ENCODE measurements at regions not wholly inside any gene's neighbourhood (a gene's known extent, or its start where the extent isn't known, plus 50 kb on each side); places are given as distances from the start of the nearest gene placed in this dataset.

DNA sequence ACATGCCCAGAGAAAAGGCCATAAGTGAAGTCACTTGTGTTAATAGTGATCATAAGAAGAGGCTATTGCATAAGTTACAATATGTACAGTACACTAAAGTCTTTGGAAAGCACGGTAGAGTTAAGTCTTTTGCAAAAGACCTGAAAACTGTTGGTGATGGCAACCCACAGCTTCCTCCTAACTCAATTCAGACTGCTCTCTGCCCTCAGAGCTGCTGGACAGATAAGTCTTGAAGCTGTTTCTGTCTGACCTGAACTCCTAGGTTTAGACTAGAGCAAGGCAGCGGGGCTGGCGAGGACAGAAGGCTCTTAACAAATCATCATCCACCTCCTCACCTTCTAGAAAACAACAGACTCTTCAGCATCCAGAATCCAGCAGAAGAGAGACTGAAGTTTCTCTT, 125.4 kb downstream of the CD24 start:
- no peak overlapping the region for H3K4me2 ChIP-seq
- TF ChIP-seq FOXM1 (IDR thresholded peaks at IDR 0.05; ENCODE audit: low read depth) (no peak), TAF1 (IDR thresholded peaks at IDR 0.05; ENCODE audit: borderline replicate concordance, low read depth, low read length) (no peak), MEF2A (IDR thresholded peaks at IDR 0.05; ENCODE audit: borderline replicate concordance, low read depth) (no peak)
- H3K36me3 ChIP-seq (replicated peaks in 1 of 2; ENCODE audit: control insufficient read depth in 1 of 2, insufficient read depth in 2 of 2, low read length in 1 of 2): no peaks in the 10 kb centered on the region
- DNase-seq: no peak
- ChIA-PET CTCF (no interaction called here), POLR2A (no interaction called here)
- H3K4me1 ChIP-seq (ENCODE audit: control insufficient read depth in 1 of 2, insufficient read depth in 2 of 2, low read depth in 1 of 2, low read length in 1 of 2): no peaks in the 10 kb centered on the region
- no peaks in the 10 kb centered on the region for H4K20me1 ChIP-seq (ENCODE audit: insufficient read depth)
- no peak overlapping the region for H3K4me3 ChIP-seq (ENCODE audit: low read depth in 2 of 2, low read length in 1 of 2)
- no peaks in the 10 kb centered on the region for H3K79me2 ChIP-seq (ENCODE audit: insufficient read depth)
- no peak overlapping the region for H3K27ac ChIP-seq (ENCODE audit: low read depth in 2 of 2, low read length in 1 of 2)
- H3K9me2 ChIP-seq: no peaks in the 10 kb centered on the region
- no peaks in the 10 kb centered on the region for H3K27me3 ChIP-seq (ENCODE audit: insufficient read depth)
- no peak overlapping the region for H3K9ac ChIP-seq
- H3K9me3 ChIP-seq: no peaks in the 10 kb centered on the region
- no peak overlapping the region for H2AFZ ChIP-seq (ENCODE audit: low read depth)
- no peaks in the 10 kb centered on the region for H3F3A ChIP-seq (replicated peaks; ENCODE audit: insufficient read depth)
- 19% methylated on average over 3 of the region's 3 CpGs for WGBS (ENCODE audit: low lambda C conversion rate)

DNA sequence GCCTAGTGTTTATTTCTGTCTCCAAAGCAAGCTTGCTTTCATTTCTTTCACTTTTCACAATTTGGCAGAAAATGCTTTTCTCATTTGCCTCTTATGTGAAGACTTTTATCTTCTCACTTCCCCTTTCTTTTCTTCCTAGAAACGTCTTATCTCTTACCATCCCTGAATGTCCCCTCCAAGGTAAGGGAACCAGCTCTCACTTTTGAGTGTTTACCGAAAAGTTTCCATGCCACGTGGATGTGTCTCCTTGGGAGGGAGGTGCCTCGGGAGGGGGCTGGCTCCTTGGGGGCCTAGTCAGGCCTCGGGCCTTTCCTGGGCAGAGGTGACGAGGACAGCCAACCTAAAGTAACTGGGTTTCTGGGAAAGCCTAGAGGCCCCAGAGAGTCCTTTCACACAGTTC, 127.4 kb downstream of the CD24 start:
- Histone ChIP-seq H3K9me3 (no peaks in the 10 kb centered on the region), H3K4me3 (ENCODE audit: low read depth in 2 of 2, low read length in 1 of 2) (no peak overlapping the region), H2AFZ (ENCODE audit: low read depth) (no peak overlapping the region), H3K9ac (no peak overlapping the region), H3K4me1 (ENCODE audit: control insufficient read depth in 1 of 2, insufficient read depth in 2 of 2, low read depth in 1 of 2, low read length in 1 of 2) (no peaks in the 10 kb centered on the region), H3K36me3 (replicated peaks in 1 of 2; ENCODE audit: control insufficient read depth in 1 of 2, insufficient read depth in 2 of 2, low read length in 1 of 2) (no peaks in the 10 kb centered on the region), H3K9me2 (no peaks in the 10 kb centered on the region), H4K20me1 (ENCODE audit: insufficient read depth) (no peaks in the 10 kb centered on the region), H3K4me2 (no peak overlapping the region), H3K27me3 (ENCODE audit: insufficient read depth) (no peaks in the 10 kb centered on the region), H3K79me2 (ENCODE audit: insufficient read depth) (no peaks in the 10 kb centered on the region), H3F3A (replicated peaks; ENCODE audit: insufficient read depth) (no peaks in the 10 kb centered on the region), H3K27ac (ENCODE audit: low read depth in 2 of 2, low read length in 1 of 2) (no peak overlapping the region)
- WGBS (ENCODE audit: low lambda C conversion rate): 38% methylated on average over 6 of the region's 6 CpGs
- POLR2A ChIA-PET: no interaction called here
- no peak for DNase-seq
- CTCF ChIA-PET: no interaction called here
- TF ChIP-seq SMC3 (IDR thresholded peaks at IDR 0.05; ENCODE audit: low read depth, low read length) (no peak), USF2 (IDR thresholded peaks at IDR 0.05; ENCODE audit: borderline replicate concordance, low read depth, low read length) (no peak), MAX (IDR thresholded peaks at IDR 0.05; ENCODE audit: low read depth) (no peak), PBX3 (IDR thresholded peaks at IDR 0.05) (no peak), POLR2AphosphoS5 (IDR thresholded peaks at IDR 0.05; ENCODE audit: low read depth, low read length) (no peak)

- ChIA-PET POLR2A (no interaction called here), CTCF (no interaction called here)
- no peak overlapping the region for H2AFZ ChIP-seq (ENCODE audit: low read depth)
- no peaks in the 10 kb centered on the region for H3K9me2 ChIP-seq
- no peak for DNase-seq
- H3K27me3 ChIP-seq (ENCODE audit: insufficient read depth): no peaks in the 10 kb centered on the region
- H3K9me3 ChIP-seq: no peaks in the 10 kb centered on the region
- no peaks in the 10 kb centered on the region for H3F3A ChIP-seq (replicated peaks; ENCODE audit: insufficient read depth)
- H3K36me3 ChIP-seq (replicated peaks in 1 of 2; ENCODE audit: control insufficient read depth in 1 of 2, insufficient read depth in 2 of 2, low read length in 1 of 2): no peaks in the 10 kb centered on the region
- no peaks in the 10 kb centered on the region for H3K79me2 ChIP-seq (ENCODE audit: insufficient read depth)
- no peaks in the 10 kb centered on the region for H4K20me1 ChIP-seq (ENCODE audit: insufficient read depth)
- no peak overlapping the region for H3K27ac ChIP-seq (ENCODE audit: low read depth in 2 of 2, low read length in 1 of 2)
- no peak overlapping the region for H3K4me3 ChIP-seq (ENCODE audit: low read depth in 2 of 2, low read length in 1 of 2)
- H3K9ac ChIP-seq: no peak overlapping the region
- H3K4me1 ChIP-seq (ENCODE audit: control insufficient read depth in 1 of 2, insufficient read depth in 2 of 2, low read depth in 1 of 2, low read length in 1 of 2): no peaks in the 10 kb centered on the region
- H3K4me2 ChIP-seq: no peak overlapping the region
- TF ChIP-seq SIN3A (IDR thresholded peaks at IDR 0.05; ENCODE audit: borderline replicate concordance, low read depth, low read length): no peak
- TF ChIP-seq MAX (IDR thresholded peaks at IDR 0.05; ENCODE audit: low read depth): no peak
- no peak for TF ChIP-seq FOXM1 (IDR thresholded peaks at IDR 0.05; ENCODE audit: low read depth)
- no peak for TF ChIP-seq MXI1 (IDR thresholded peaks at IDR 0.05; ENCODE audit: low read depth, low read length)
- TF ChIP-seq RXRA (IDR thresholded peaks at IDR 0.05; ENCODE audit: borderline replicate concordance, low read depth): no peak
- no peak for TF ChIP-seq TEAD4 (IDR thresholded peaks at IDR 0.05; ENCODE audit: borderline replicate concordance, insufficient read depth)
- no peak for TF ChIP-seq FOSL2 (IDR thresholded peaks at IDR 0.05; ENCODE audit: borderline replicate concordance, low read depth)
- TF ChIP-seq, protein P1, sequence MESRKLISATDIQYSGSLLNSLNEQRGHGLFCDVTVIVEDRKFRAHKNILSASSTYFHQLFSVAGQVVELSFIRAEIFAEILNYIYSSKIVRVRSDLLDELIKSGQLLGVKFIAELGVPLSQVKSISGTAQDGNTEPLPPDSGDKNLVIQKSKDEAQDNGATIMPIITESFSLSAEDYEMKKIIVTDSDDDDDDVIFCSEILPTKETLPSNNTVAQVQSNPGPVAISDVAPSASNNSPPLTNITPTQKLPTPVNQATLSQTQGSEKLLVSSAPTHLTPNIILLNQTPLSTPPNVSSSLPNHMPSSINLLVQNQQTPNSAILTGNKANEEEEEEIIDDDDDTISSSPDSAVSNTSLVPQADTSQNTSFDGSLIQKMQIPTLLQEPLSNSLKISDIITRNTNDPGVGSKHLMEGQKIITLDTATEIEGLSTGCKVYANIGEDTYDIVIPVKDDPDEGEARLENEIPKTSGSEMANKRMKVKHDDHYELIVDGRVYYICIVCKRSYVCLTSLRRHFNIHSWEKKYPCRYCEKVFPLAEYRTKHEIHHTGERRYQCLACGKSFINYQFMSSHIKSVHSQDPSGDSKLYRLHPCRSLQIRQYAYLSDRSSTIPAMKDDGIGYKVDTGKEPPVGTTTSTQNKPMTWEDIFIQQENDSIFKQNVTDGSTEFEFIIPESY (IDR thresholded peaks at IDR 0.05; ENCODE audit: borderline replicate concordance, low read depth): no peak
Measured at GRCh38 chr6:106844930-106845329, 129.6 kb downstream of the CD24 start.
